Coronary artery (tissue), 2 donors: ENCODE measurements at regions not wholly inside any gene's neighbourhood (a gene's known extent, or its start where the extent isn't known, plus 50 kb on each side); places are given as distances from the start of the nearest gene placed in this dataset.

Experiments
- DNase-seq: peaks from one replicate; pipeline ENCODE4 v3.0.0-alpha.2; 2017; ENCODE audit warnings: low spot score
- H3K27ac ChIP-seq, 2 donors: fragments of 200-600 bp; sonication (generic); one replicate each; pipeline ENCODE4 v1.5.1; 2016 to 2019
- H3K4me3 ChIP-seq: fragments of 200-600 bp; sonication (generic); 2 replicates; pipeline ENCODE4 v1.5.1; 2016; ENCODE audit warnings: mild to moderate bottlenecking, moderate library complexity
- CTCF ChIP-seq: fragments of 200-600 bp; sonication (generic); IDR thresholded peaks from one replicate; pipeline ENCODE4 v1.5.1; 2019; ENCODE audit warnings: antibody characterized with exemption

DNA sequence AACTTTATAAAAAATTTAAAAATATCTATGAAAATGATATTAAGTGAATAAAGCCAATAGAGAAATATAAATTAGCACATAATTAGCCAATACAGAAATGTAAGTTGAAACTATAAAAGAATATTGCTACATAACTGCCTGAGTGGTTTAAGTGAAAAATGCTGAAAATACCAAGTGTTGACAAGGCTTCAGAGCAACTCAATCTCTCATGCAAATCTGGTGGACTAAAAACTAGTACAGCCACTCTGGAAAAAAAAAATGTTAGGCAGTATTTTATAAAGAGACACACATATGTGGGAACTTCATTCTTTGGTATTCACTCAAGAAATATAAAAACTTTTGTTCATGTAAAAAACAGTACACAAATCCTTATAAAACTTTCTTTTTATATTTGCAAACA is 833.7 kb upstream of the ROBO1 start:
- no peak overlapping the region for H3K4me3 ChIP-seq
- DNase-seq, result no peak
- H3K27ac ChIP-seq, result no peak overlapping the region
- TF ChIP-seq CTCF, result no peak

DNA sequence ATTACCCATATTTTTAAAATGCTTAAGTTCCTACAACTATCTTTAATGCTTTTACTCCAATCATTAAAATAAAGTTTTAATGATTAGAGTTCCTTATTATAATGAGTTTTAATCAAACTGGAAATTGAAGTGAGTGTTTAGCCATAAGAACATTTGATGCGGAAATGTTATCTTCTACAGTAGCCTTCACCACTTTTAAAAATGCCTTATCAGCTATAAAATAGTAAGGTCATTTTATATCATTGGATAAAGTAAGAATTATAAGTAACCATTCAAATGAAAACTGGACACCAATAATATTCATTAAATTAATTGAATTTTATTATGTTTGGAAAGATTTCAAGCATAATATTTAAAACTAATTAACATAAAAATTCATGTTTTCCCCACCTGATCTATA is 825.0 kb upstream of the ROBO1 start:
- Histone ChIP-seq H3K27ac (no peak overlapping the region), H3K4me3 (no peak overlapping the region)
- no peak for TF ChIP-seq CTCF
- no peak for DNase-seq

DNA sequence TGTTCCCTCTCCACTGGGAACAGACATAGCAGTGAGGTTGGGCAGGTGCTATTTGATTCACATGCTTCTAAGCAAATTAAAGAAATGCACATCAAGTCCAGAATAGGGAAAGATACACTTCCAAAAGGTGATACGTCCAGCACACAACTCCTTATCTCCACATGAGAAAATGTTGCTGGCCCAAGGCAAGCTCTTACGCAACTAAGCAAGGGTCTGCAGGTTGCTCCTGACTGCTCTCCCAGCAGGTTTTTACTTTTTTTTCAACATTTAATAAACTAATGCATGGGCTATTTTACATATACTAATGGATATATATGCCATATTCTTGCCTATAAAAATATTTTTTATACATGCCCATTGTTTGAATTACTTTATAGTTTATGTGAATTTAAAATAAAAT is 818.5 kb upstream of the ROBO1 start:
- TF ChIP-seq CTCF, result no peak
- no peak for DNase-seq
- Histone ChIP-seq H3K4me3 (no peak overlapping the region), H3K27ac (no peak overlapping the region)

- no peak for TF ChIP-seq CTCF
- no peak overlapping the region for H3K27ac ChIP-seq
- H3K4me3 ChIP-seq, result no peak overlapping the region
- DNase-seq, result no peak
Measured at GRCh38 chr3:80580146-80580545, 812.3 kb upstream of the ROBO1 start.

GRCh38 chr3:80564391-80564790 is 796.6 kb upstream of the ROBO1 start:
- no peak for TF ChIP-seq CTCF
- Histone ChIP-seq H3K27ac (no peak overlapping the region), H3K4me3 (no peak overlapping the region)
- DNase-seq, result no peak

GRCh38 chr3:80559701-80560100 is 791.9 kb upstream of the ROBO1 start:
- DNase-seq, result no peak
- Histone ChIP-seq H3K4me3 (no peak overlapping the region), H3K27ac (no peak overlapping the region)
- TF ChIP-seq CTCF, result no peak

DNA sequence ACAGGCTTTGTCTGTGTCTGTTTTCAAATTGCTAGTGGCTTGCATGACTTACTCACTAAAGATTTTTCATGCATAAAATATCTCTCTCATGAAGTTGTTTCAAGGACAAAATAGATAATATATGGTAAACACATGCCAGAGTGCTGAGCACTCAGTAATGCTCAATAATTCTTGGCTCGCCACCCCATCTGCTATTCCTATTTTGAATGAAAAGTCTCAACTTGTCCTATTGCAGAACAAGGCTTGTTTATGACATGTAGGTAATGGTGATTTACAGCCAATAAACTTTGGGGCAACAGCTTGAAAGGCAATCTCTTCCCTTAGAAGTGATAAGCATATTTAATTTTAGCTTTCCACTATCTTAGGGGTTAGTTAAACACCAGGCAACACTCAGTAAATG is 789.0 kb upstream of the ROBO1 start:
- DNase-seq, result no peak
- TF ChIP-seq CTCF, result no peak
- no peak overlapping the region for H3K27ac ChIP-seq
- no peak overlapping the region for H3K4me3 ChIP-seq
